Tibial nerve (tissue), 4 donors: ENCODE measurements at regions not wholly inside any gene's neighbourhood (a gene's known extent, or its start where the extent isn't known, plus 50 kb on each side); places are given as distances from the start of the nearest gene placed in this dataset.

Source experiments
- DNase-seq, 2 donors: peaks; one replicate each; pipeline ENCODE4 v3.0.0-alpha.2; 2019; ENCODE audit warnings: low spot score in 2 of 2
- H3K27ac ChIP-seq, 4 donors: fragments of 200-600 bp; sonication (generic) in 3 of 4; one replicate each; pipeline ENCODE4 v1.5.1; 2017 to 2019; ENCODE audit warnings: mild to moderate bottlenecking in 1 of 4
- H3K27me3 ChIP-seq, 2 donors: fragments of 200-600 bp; sonication (generic) in 1 of 2; one replicate each; pipeline versions ENCODE4 v1.5.1 to v1.6.0; 2017 to 2019
- H3K36me3 ChIP-seq, 3 donors: fragments of 200-600 bp; sonication (generic); one replicate each; pipeline ENCODE4 v1.5.1; 2018 to 2019
- H3K4me1 ChIP-seq, 4 donors: fragments of 200-600 bp; sonication (generic) in 3 of 4; one replicate each; pipeline ENCODE4 v1.5.1; 2017 to 2019
- H3K4me3 ChIP-seq, 4 donors: fragments of 200-600 bp; sonication (generic) in 3 of 4; one replicate each; pipeline ENCODE4 v1.5.1; 2017 to 2019; ENCODE audit warnings: mild to moderate bottlenecking in 1 of 4, moderate library complexity in 1 of 4
- H3K9me3 ChIP-seq, 4 donors: fragments of 200-600 bp; sonication (generic) in 3 of 4; one replicate each; pipeline ENCODE4 v1.5.1; 2017 to 2019
- EP300 ChIP-seq, 2 donors: sonication (generic); formaldehyde crosslinking; IDR thresholded peaks; one replicate each; pipeline ENCODE4 v1.6.1; 2017; ENCODE audit warnings: antibody characterized with exemption in 2 of 2, mild to moderate bottlenecking in 1 of 2
- POLR2A ChIP-seq, 2 donors: fragments of 450-650 bp; IDR thresholded peaks; one replicate each; pipeline ENCODE4 v1.6.1; 2017; ENCODE audit warnings: antibody characterized with exemption in 2 of 2, mild to moderate bottlenecking in 2 of 2, moderate library complexity in 2 of 2
- WGBS, 2 donors: methylation state at CpG; one replicate each; pipeline ENCODE4 v1.1.5; 2018; 5-methylcytosine and 5-hydroxymethylcytosine counted together
- TF ChIP-seq, protein P1 (sequence below), 5 experiments: fragments of 200-600 bp in 3 of 5; fragments of 450-650 bp in 2 of 5; sonication (generic) in 3 of 5; IDR thresholded peaks; one replicate each; pipeline ENCODE4 v1.5.1; 2016 to 2019; ENCODE audit warnings: antibody characterized with exemption in 5 of 5, mild to moderate bottlenecking in 3 of 5, moderate library complexity in 2 of 5

DNA sequence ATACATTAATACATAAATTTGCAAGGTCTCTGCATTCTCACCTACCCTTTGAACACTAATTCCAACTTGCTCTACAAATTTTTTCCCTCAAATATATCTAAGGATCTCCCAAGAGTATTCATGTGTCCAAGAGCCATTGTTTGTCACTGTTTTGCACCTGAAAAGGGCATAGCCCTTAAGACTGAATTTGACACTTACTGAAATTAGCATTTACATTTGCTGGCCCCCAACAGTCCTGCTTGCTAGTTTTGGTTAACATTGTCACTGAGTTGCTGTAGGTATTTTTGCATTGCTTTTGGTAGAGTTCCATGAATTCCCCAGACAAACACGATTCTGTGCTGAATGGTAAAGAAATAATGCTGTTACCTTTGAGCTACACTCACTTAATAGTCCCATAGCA, 57.3 kb downstream of the KCNA4 start:
- no peaks in the 10 kb centered on the region for H3K27me3 ChIP-seq
- WGBS, 2 donors, result 27 to 28% methylated on average over 1 of the region's 1 CpG
- DNase-seq, result no peak
- no peak overlapping the region for H3K27ac ChIP-seq
- TF ChIP-seq EP300 (IDR thresholded peaks at IDR 0.05) (no peak), POLR2A (IDR thresholded peaks at IDR 0.05) (no peak)
- TF ChIP-seq, protein P1, sequence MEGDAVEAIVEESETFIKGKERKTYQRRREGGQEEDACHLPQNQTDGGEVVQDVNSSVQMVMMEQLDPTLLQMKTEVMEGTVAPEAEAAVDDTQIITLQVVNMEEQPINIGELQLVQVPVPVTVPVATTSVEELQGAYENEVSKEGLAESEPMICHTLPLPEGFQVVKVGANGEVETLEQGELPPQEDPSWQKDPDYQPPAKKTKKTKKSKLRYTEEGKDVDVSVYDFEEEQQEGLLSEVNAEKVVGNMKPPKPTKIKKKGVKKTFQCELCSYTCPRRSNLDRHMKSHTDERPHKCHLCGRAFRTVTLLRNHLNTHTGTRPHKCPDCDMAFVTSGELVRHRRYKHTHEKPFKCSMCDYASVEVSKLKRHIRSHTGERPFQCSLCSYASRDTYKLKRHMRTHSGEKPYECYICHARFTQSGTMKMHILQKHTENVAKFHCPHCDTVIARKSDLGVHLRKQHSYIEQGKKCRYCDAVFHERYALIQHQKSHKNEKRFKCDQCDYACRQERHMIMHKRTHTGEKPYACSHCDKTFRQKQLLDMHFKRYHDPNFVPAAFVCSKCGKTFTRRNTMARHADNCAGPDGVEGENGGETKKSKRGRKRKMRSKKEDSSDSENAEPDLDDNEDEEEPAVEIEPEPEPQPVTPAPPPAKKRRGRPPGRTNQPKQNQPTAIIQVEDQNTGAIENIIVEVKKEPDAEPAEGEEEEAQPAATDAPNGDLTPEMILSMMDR (IDR thresholded peaks at IDR 0.05), result no peak
- H3K4me1 ChIP-seq, result no peaks in the 10 kb centered on the region
- H3K4me3 ChIP-seq, result no peak overlapping the region
- no peaks in the 10 kb centered on the region for H3K9me3 ChIP-seq
- H3K36me3 ChIP-seq, result no peaks in the 10 kb centered on the region

DNA sequence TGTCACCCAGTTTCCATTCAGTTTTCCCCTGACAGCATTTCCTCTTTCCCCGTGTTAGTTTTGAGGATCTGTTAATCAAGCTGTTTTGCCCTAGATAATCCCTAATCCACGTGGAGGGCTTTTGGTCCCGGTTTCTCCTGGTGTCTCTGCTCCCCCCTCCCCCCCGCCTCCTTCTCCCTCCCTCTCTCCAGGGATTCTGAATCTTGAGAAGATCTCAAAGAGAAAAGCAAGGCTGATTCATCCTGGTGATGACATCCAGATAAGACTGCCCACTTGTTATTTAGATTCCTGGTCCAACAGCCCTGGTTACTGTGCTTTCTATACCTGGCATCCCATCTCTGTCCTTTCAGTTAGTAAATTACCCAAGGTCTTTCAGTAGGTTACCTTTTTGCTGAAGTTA, 59.4 kb downstream of the KCNA4 start:
- Histone ChIP-seq H3K4me3 (no peak overlapping the region), H3K9me3 (no peaks in the 10 kb centered on the region), H3K4me1 (no peaks in the 10 kb centered on the region), H3K27ac (no peak overlapping the region), H3K36me3 (no peaks in the 10 kb centered on the region), H3K27me3 (no peaks in the 10 kb centered on the region)
- TF ChIP-seq POLR2A (IDR thresholded peaks at IDR 0.05), result no peak
- DNase-seq, result no peak
- 39 to 43% methylated on average over 4 of the region's 4 CpGs for WGBS, 2 donors

DNA sequence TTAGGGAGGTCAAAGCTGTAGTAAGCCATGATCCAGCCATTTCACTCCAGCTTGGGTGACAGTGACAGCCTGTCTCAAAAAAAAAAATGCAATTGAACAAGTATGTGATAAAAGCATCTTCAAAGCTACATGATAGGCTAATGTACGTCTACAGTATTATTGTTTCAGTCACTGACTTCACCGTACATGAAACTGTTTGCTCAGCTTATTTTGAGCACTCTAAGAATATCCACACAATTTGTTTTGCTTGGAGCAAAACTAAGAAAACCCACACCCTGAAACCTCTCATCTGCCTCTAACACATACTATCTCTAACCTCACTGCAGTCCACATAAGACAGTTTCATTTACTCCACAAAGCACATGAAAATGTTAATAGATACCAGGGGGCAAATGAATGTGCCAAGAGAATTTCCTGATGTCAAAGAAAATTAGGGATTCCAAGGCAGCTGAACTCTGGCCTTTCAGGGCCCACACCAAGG, 60.7 kb downstream of the KCNA4 start:
- TF ChIP-seq EP300 (IDR thresholded peaks at IDR 0.05) (no peak), POLR2A (IDR thresholded peaks at IDR 0.05) (no peak)
- TF ChIP-seq, protein P1 (IDR thresholded peaks at IDR 0.05), result no peak
- H3K4me3 ChIP-seq, result no peak overlapping the region
- 28 to 55% methylated on average over 2 of the region's 2 CpGs for WGBS, 2 donors
- H3K27ac ChIP-seq, result no peak overlapping the region
- no peaks in the 10 kb centered on the region for H3K36me3 ChIP-seq
- H3K4me1 ChIP-seq, result no peaks in the 10 kb centered on the region
- DNase-seq, result no peak
- no peaks in the 10 kb centered on the region for H3K27me3 ChIP-seq
- H3K9me3 ChIP-seq, result no peaks in the 10 kb centered on the region

DNA sequence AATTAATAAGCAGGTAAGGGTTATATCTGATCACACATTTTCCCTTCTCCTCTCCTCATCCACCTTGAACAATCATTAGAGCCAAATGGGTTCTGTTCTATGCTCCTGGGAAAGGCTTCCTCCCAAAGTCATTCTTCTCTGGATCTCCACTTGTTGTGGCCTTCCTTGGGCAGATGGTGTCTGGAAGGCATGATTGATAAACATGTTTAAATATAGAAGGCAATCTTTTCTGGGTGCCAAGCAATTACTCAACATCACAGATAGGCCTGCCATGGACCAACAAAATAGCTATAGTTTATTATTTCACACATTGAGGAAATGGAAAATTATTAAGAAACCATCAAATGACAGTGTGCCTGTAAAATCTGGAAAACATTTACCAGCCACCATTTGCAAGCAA, 73.5 kb downstream of the KCNA4 start:
- H3K27me3 ChIP-seq, result no peaks in the 10 kb centered on the region
- H3K4me3 ChIP-seq, result no peak overlapping the region
- no peak overlapping the region for H3K27ac ChIP-seq
- no peaks in the 10 kb centered on the region for H3K4me1 ChIP-seq
- peaks cover 0 to 7% (median 0%) of the 10 kb centered on the region in 4 donors for H3K9me3 ChIP-seq
- TF ChIP-seq EP300 (IDR thresholded peaks at IDR 0.05) (no peak), POLR2A (IDR thresholded peaks at IDR 0.05) (no peak)
- TF ChIP-seq, protein P1 (IDR thresholded peaks at IDR 0.05), result no peak
- no peaks in the 10 kb centered on the region for H3K36me3 ChIP-seq
- DNase-seq, result no peak

DNA sequence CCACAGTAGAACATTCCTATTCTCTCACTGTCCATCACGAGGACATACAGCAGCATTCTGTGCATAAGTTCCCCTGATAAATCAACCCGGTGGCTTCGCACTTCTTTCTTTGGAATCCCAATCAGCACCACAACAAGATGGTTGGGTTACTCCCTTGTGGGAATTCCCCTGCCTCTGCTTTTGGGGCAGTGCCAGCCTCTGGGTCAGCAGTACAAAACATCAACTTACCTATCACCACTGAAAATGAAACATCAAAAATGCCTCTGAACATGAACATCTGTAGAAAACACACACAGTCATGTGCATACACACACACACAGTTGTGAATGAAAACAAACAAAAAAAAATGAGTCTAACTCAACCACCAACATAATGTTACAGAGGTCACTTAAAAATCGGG, 79.3 kb downstream of the KCNA4 start:
- 68% methylated on average over 4 of the region's 4 CpGs for WGBS, 2 donors
- Histone ChIP-seq H3K4me3 (no peak overlapping the region), H3K27ac (no peak overlapping the region), H3K27me3 (no peaks in the 10 kb centered on the region), H3K9me3 (peaks cover 0 to 9% (median 0%) of the 10 kb centered on the region in 4 donors), H3K36me3 (no peaks in the 10 kb centered on the region), H3K4me1 (no peaks in the 10 kb centered on the region)
- TF ChIP-seq POLR2A (IDR thresholded peaks at IDR 0.05) (no peak), EP300 (IDR thresholded peaks at IDR 0.05) (no peak)
- TF ChIP-seq, protein P1 (IDR thresholded peaks at IDR 0.05), result no peak
- no peak for DNase-seq

DNA sequence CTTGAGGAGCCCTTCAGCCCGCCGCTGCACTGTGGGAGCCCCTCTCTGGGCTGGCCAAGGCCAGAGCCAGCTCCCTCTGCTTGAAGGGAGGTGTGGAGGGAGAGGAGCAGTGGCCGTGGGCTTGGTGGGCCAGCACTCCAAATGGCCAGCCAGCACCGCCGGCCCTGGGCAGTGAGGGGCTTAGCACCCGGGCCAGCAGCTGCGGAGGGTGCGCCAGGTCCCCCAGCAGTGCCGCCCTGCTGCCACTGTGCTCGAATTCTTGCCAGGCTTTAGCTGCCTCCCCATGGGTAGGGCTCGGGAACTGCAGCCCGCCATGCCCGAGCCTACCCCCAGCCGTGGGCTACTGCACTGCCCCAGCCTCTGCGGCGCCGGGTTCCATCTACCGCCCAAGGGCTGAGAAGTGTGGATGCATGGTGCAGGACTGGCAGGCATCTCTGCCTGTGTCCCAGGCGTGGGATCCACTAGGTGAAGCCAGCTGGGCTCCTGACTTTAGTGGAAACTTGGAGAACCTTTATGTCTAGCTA, 82.7 kb downstream of the KCNA4 start:
- Histone ChIP-seq H3K4me3 (no peak overlapping the region), H3K4me1 (no peaks in the 10 kb centered on the region), H3K27ac (no peak overlapping the region), H3K36me3 (no peaks in the 10 kb centered on the region), H3K27me3 (no peaks in the 10 kb centered on the region), H3K9me3 (peaks cover 0 to 9% (median 0%) of the 10 kb centered on the region in 4 donors)
- WGBS, 2 donors, result 87 to 88% methylated on average over 17 to 18 of the region's 19 CpGs
- no peak for DNase-seq
- TF ChIP-seq EP300 (IDR thresholded peaks at IDR 0.05) (no peak), POLR2A (IDR thresholded peaks at IDR 0.05) (no peak)
- TF ChIP-seq, protein P1 (IDR thresholded peaks at IDR 0.05), result no peak
